ENCODE measurements at regions not wholly inside any gene's neighbourhood (a gene's known extent, or its start where the extent isn't known, plus 50 kb on each side); places are given as distances from the start of the nearest gene placed in this dataset.

- no peak for TF ChIP-seq POLR2A (IDR thresholded peaks at IDR 0.05)
- no peak for TF ChIP-seq CTCF (IDR thresholded peaks at IDR 0.05)
- Histone ChIP-seq H3K27ac (no peak overlapping the region), H3K4me3 (no peak overlapping the region), H3K4me1 (no peaks in the 10 kb centered on the region), H3K27me3 (no peaks in the 10 kb centered on the region), H3K36me3 (no peaks in the 10 kb centered on the region), H3K9me3 (no peaks in the 10 kb centered on the region)
- intact Hi-C loops (cut with DNase I; ENCODE audit: low total_unique reads): no loop called here
- DNase-seq: no peak
Measured at GRCh38 chrX:25300994-25301393, 285.2 kb upstream of the ARX start.

- Histone ChIP-seq H3K4me1 (no peaks in the 10 kb centered on the region), H3K36me3 (no peaks in the 10 kb centered on the region), H3K4me3 (no peak overlapping the region), H3K27me3 (no peaks in the 10 kb centered on the region), H3K9me3 (no peaks in the 10 kb centered on the region), H3K27ac (no peak overlapping the region)
- intact Hi-C loops (cut with DNase I; ENCODE audit: low total_unique reads): no loop called here
- no peak for DNase-seq
- TF ChIP-seq CTCF (IDR thresholded peaks at IDR 0.05) (no peak), POLR2A (IDR thresholded peaks at IDR 0.05) (no peak)
Measured at GRCh38 chrX:25296850-25297249, 281.1 kb upstream of the ARX start.

DNA sequence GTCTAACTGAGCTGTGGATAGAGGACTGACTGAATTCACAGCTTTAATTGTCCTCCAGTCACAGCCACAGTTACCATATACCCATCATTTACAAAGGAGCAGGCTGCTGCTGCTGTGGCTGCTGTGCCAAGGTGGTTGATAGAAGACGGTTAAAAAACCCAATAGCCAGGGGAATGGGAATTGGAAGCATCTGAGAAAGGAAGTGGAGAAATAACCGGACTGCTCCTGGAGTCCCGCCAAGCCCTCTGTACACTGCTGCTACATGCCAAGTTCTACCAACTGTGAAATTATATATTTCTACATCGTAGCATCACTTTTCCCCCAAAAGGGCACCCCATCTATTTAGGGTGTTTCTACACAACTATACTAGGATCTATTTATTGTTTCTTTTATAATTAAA, 279.7 kb upstream of the ARX start:
- no peaks in the 10 kb centered on the region for H3K9me3 ChIP-seq
- TF ChIP-seq CTCF (IDR thresholded peaks at IDR 0.05): no peak
- no peak for TF ChIP-seq POLR2A (IDR thresholded peaks at IDR 0.05)
- intact Hi-C loops (cut with DNase I; ENCODE audit: low total_unique reads): no loop called here
- H3K36me3 ChIP-seq: no peaks in the 10 kb centered on the region
- H3K4me1 ChIP-seq: no peaks in the 10 kb centered on the region
- H3K4me3 ChIP-seq: no peak overlapping the region
- no peak for DNase-seq
- H3K27me3 ChIP-seq: no peaks in the 10 kb centered on the region
- no peak overlapping the region for H3K27ac ChIP-seq

GRCh38 chrX:25290132-25290531, 274.4 kb upstream of the ARX start:
- Histone ChIP-seq H3K27me3 (no peaks in the 10 kb centered on the region), H3K4me1 (no peaks in the 10 kb centered on the region), H3K36me3 (no peaks in the 10 kb centered on the region), H3K9me3 (no peaks in the 10 kb centered on the region), H3K4me3 (no peak overlapping the region), H3K27ac (no peak overlapping the region)
- TF ChIP-seq CTCF (IDR thresholded peaks at IDR 0.05) (no peak), POLR2A (IDR thresholded peaks at IDR 0.05) (no peak)
- DNase-seq: no peak
- intact Hi-C loops (cut with DNase I; ENCODE audit: low total_unique reads): no loop called here

- no peaks in the 10 kb centered on the region for H3K36me3 ChIP-seq
- no peak overlapping the region for H3K27ac ChIP-seq
- no peak for DNase-seq
- no peaks in the 10 kb centered on the region for H3K27me3 ChIP-seq
- H3K4me3 ChIP-seq: no peak overlapping the region
- no peaks in the 10 kb centered on the region for H3K4me1 ChIP-seq
- TF ChIP-seq CTCF (IDR thresholded peaks at IDR 0.05): no peak
- no peak for TF ChIP-seq POLR2A (IDR thresholded peaks at IDR 0.05)
- intact Hi-C loops (cut with DNase I; ENCODE audit: low total_unique reads): no loop called here
- H3K9me3 ChIP-seq: no peaks in the 10 kb centered on the region
Measured at GRCh38 chrX:25288676-25289075, 272.9 kb upstream of the ARX start.
